H9 (cell line): ENCODE measurements at regions not wholly inside any gene's neighbourhood (a gene's known extent, or its start where the extent isn't known, plus 50 kb on each side); places are given as distances from the start of the nearest gene placed in this dataset.

Experiments
- DNase-seq: peaks from one replicate; pipeline ENCODE4 v3.0.0-alpha.2; 2017
- H2AFZ ChIP-seq: one replicate; pipeline ENCODE4 v1.6.1; 2013; ENCODE audit warnings: mild to moderate bottlenecking, low read length, control low read depth, moderate library complexity
- H2AK5ac ChIP-seq: 2 replicates; pipeline ENCODE4 v1.6.1; 2013; ENCODE audit warnings: low read length, control low read depth, mixed read lengths; ENCODE audit not compliant: insufficient read length
- H2BK120ac ChIP-seq: one replicate; pipeline ENCODE4 v1.6.1; 2013; ENCODE audit warnings: low read depth, mild to moderate bottlenecking, low read length, control low read depth, inconsistent platforms; ENCODE audit not compliant: poor library complexity, severe bottlenecking
- H2BK12ac ChIP-seq: 2 replicates; pipeline ENCODE4 v1.6.1; 2013; ENCODE audit warnings: low read length, control low read depth, mixed read lengths, low read depth; ENCODE audit not compliant: insufficient read length
- H2BK15ac ChIP-seq: 2 replicates; pipeline ENCODE4 v1.6.1; 2013; ENCODE audit warnings: low read depth, low read length, control low read depth
- H2BK20ac ChIP-seq: one replicate; pipeline ENCODE4 v1.6.1; 2013; ENCODE audit warnings: low read depth, mild to moderate bottlenecking, low read length, control low read depth, inconsistent platforms; ENCODE audit not compliant: poor library complexity, severe bottlenecking
- H2BK5ac ChIP-seq: 2 replicates; pipeline ENCODE4 v1.6.1; 2013; ENCODE audit warnings: low read length, control low read depth, mixed read lengths; ENCODE audit not compliant: insufficient read length
- H3K14ac ChIP-seq: 2 replicates; pipeline ENCODE4 v1.6.1; 2013; ENCODE audit warnings: low read length, control low read depth; ENCODE audit not compliant: insufficient read depth
- H3K18ac ChIP-seq: 2 replicates; pipeline ENCODE4 v1.6.1; 2013; ENCODE audit warnings: low read depth, mild to moderate bottlenecking, mixed read lengths, low read length, control low read depth; ENCODE audit not compliant: insufficient read length
- H3K23ac ChIP-seq: 2 replicates; pipeline ENCODE4 v1.6.1; 2013; ENCODE audit warnings: low read length, control low read depth, mixed read lengths, low read depth; ENCODE audit not compliant: insufficient read length
- H3K23me2 ChIP-seq: 2 replicates; pipeline ENCODE4 v1.6.1; 2013; ENCODE audit warnings: low read depth, mild to moderate bottlenecking, mixed read lengths, low read length, control low read depth; ENCODE audit not compliant: insufficient read length, poor library complexity, severe bottlenecking
- H3K27ac ChIP-seq: 2 replicates; pipeline ENCODE4 v1.5.1; 2013; ENCODE audit warnings: low read length, control low read depth, mixed read lengths, low read depth; ENCODE audit not compliant: insufficient read length
- H3K27me3 ChIP-seq: 2 replicates; pipeline ENCODE4 v1.6.1; 2013; ENCODE audit warnings: low read length, control low read depth, inconsistent platforms; ENCODE audit not compliant: insufficient read depth
- H3K4ac ChIP-seq: 2 replicates; pipeline ENCODE4 v1.6.1; 2013; ENCODE audit warnings: low read depth, mild to moderate bottlenecking, control low read depth, inconsistent platforms, low read length, moderate library complexity
- H3K4me1 ChIP-seq: 2 replicates; pipeline ENCODE4 v1.6.1; 2013; ENCODE audit warnings: low read length, control low read depth, inconsistent platforms; ENCODE audit not compliant: insufficient read depth
- H3K4me2 ChIP-seq: 2 replicates; pipeline ENCODE4 v1.6.1; 2013; ENCODE audit warnings: low read length, control low read depth, mixed read lengths; ENCODE audit not compliant: insufficient read length, insufficient read depth
- H3K56ac ChIP-seq: 2 replicates; pipeline ENCODE4 v1.6.1; 2013; ENCODE audit warnings: low read depth, mild to moderate bottlenecking, mixed read lengths, low read length, control low read depth; ENCODE audit not compliant: insufficient read length
- H3K79me1 ChIP-seq: 2 replicates; pipeline ENCODE4 v1.6.1; 2013; ENCODE audit warnings: low read depth, mild to moderate bottlenecking, moderate library complexity, low read length, control low read depth, inconsistent platforms; ENCODE audit not compliant: insufficient read depth, poor library complexity, severe bottlenecking
- H3K79me2 ChIP-seq: 2 replicates; pipeline ENCODE4 v1.6.1; 2013; ENCODE audit warnings: low read length, control low read depth, inconsistent platforms; ENCODE audit not compliant: insufficient read depth
- H3K9ac ChIP-seq: 2 replicates; pipeline ENCODE4 v1.6.1; 2013; ENCODE audit warnings: low read length, control low read depth, mixed read lengths; ENCODE audit not compliant: insufficient read length; ENCODE audit errors: extremely low read depth
- H3K9me3 ChIP-seq: one replicate; pipeline ENCODE4 v1.6.1; 2013; ENCODE audit warnings: low read depth, low read length, inconsistent platforms; ENCODE audit not compliant: control insufficient read depth
- H3T11ph ChIP-seq: one replicate; pipeline ENCODE4 v1.6.1; 2013; ENCODE audit warnings: mild to moderate bottlenecking, low read length, control low read depth, inconsistent platforms
- H4K20me1 ChIP-seq: one replicate; pipeline ENCODE4 v1.6.1; 2013; ENCODE audit not compliant: control insufficient read depth, insufficient read length, insufficient read depth
- H4K5ac ChIP-seq: 2 replicates; pipeline ENCODE4 v1.6.1; 2013; ENCODE audit warnings: low read depth, mild to moderate bottlenecking, mixed read lengths, low read length, control low read depth; ENCODE audit not compliant: insufficient read length
- H4K8ac ChIP-seq: replicated peaks from 2 replicates; pipeline ENCODE4 v1.6.1; 2013; ENCODE audit warnings: low read length, control low read depth, mixed read lengths, low read depth; ENCODE audit not compliant: insufficient read length
- H4K91ac ChIP-seq: 2 replicates; pipeline ENCODE4 v1.6.1; 2013; ENCODE audit warnings: low read depth, mild to moderate bottlenecking, moderate library complexity, mixed read lengths, low read length, control low read depth; ENCODE audit not compliant: insufficient read length
- H3K27ac Mint-ChIP-seq, 3 experiments: 2 replicates in 2 of 3; 3 replicates in 1 of 3; pipeline ENCODE4 v1.8.0; 2020 to 2021; ENCODE audit warnings: mixed read lengths in 3 of 3, mild to moderate bottlenecking in 1 of 3, moderate library complexity in 1 of 3
- H3K27me3 Mint-ChIP-seq: 2 replicates; pipeline ENCODE4 v1.8.0; 2021; ENCODE audit warnings: low read depth, mild to moderate bottlenecking, moderate library complexity, mixed read lengths
- H3K36me3 Mint-ChIP-seq, 3 experiments: 2 replicates in 2 of 3; 3 replicates in 1 of 3; pipeline ENCODE4 v1.8.0; 2020 to 2021; ENCODE audit warnings: low read depth in 3 of 3, mixed read lengths in 3 of 3; ENCODE audit not compliant: insufficient read depth in 1 of 3
- H3K4me1 Mint-ChIP-seq, 2 experiments: 2 replicates each; pipeline ENCODE4 v1.8.0; 2020; ENCODE audit warnings: mixed read lengths in 2 of 2
- H3K4me3 Mint-ChIP-seq, 2 experiments: 2 replicates in 1 of 2; 3 replicates in 1 of 2; pipeline ENCODE4 v1.8.0; 2020 to 2021; ENCODE audit warnings: mild to moderate bottlenecking in 2 of 2, mixed read lengths in 2 of 2, moderate library complexity in 1 of 2
- H3K9me3 Mint-ChIP-seq, 2 experiments: 2 replicates in 1 of 2; 3 replicates in 1 of 2; pipeline ENCODE4 v1.8.0; 2020; ENCODE audit warnings: mild to moderate bottlenecking in 2 of 2, mixed read lengths in 2 of 2, moderate library complexity in 1 of 2
- TF ChIP-seq, protein P1 (sequence below): fragments of 200-600 bp; sonication (generic); conservative IDR thresholded peaks from 3 replicates; pipeline ENCODE4 v1.8.0; 2021; ENCODE audit warnings: antibody characterized with exemption, mild to moderate bottlenecking

DNA sequence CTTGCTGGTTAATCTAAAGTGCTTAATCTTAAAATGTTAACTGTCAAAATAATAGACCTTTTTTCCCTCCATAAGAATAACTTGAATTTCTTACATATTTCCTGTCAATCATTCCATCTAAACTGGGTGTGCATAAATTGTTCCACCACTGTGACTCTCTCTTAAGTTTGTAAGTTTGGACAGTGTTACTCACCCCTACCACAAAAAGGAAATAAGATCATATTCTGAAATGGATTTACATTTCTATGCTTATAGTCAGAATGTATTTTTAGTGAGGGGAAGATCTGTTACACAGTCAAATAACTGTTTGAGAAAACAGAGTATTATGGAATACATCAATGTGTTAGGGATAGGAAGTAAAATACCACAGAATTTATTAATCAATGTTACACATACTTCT, 109.6 kb upstream of the DPYD start:
- Histone ChIP-seq H3K79me2 (no peaks in the 10 kb centered on the region), H4K5ac (no peak overlapping the region), H3K14ac (no peak overlapping the region), H3K4me1 (no peaks in the 10 kb centered on the region), H3K9me3 (no peaks in the 10 kb centered on the region), H3K27me3 (no peaks in the 10 kb centered on the region), H3K27ac (no peak overlapping the region), H2BK5ac (no peak overlapping the region), H2AFZ (no peak overlapping the region), H3K18ac (no peak overlapping the region), H4K8ac (no peak overlapping the region), H3K4ac (no peak overlapping the region), H4K91ac (no peak overlapping the region), H3K4me2 (no peak overlapping the region), H2BK12ac (no peak overlapping the region), H4K20me1 (no peaks in the 10 kb centered on the region), H3K23me2 (no peaks in the 10 kb centered on the region), H3K9ac (no peak overlapping the region), H2BK20ac (no peak overlapping the region), H3K79me1 (no peaks in the 10 kb centered on the region), H2AK5ac (no peak overlapping the region), H3K56ac (no peak overlapping the region), H2BK15ac (no peak overlapping the region), H2BK120ac (no peak overlapping the region), H3T11ph (no peak overlapping the region), H3K23ac (no peak overlapping the region)
- no peaks in the 10 kb centered on the region for H3K27me3 Mint-ChIP-seq
- H3K4me3 Mint-ChIP-seq, result no peak overlapping the region
- no peaks in the 10 kb centered on the region for H3K4me1 Mint-ChIP-seq
- H3K9me3 Mint-ChIP-seq, result no peaks in the 10 kb centered on the region
- no peaks in the 10 kb centered on the region for H3K36me3 Mint-ChIP-seq
- DNase-seq, result no peak
- H3K27ac Mint-ChIP-seq, result no peak overlapping the region
- TF ChIP-seq, protein P1, sequence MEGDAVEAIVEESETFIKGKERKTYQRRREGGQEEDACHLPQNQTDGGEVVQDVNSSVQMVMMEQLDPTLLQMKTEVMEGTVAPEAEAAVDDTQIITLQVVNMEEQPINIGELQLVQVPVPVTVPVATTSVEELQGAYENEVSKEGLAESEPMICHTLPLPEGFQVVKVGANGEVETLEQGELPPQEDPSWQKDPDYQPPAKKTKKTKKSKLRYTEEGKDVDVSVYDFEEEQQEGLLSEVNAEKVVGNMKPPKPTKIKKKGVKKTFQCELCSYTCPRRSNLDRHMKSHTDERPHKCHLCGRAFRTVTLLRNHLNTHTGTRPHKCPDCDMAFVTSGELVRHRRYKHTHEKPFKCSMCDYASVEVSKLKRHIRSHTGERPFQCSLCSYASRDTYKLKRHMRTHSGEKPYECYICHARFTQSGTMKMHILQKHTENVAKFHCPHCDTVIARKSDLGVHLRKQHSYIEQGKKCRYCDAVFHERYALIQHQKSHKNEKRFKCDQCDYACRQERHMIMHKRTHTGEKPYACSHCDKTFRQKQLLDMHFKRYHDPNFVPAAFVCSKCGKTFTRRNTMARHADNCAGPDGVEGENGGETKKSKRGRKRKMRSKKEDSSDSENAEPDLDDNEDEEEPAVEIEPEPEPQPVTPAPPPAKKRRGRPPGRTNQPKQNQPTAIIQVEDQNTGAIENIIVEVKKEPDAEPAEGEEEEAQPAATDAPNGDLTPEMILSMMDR, result no peak
